GM12878 (cell line): ENCODE measurements at regions not wholly inside any gene's neighbourhood (a gene's known extent, or its start where the extent isn't known, plus 50 kb on each side); places are given as distances from the start of the nearest gene placed in this dataset.

ENCODE experiments used
- ATAC-seq: fragments of 200-7000 bp; cut with Tn5 transposase; 3 replicates; pipeline ENCODE4 v1.9.1; 2020; ENCODE audit warnings: mild to moderate bottlenecking, moderate library complexity
- BruUV-seq: library from RNA; stranded (reverse); fragments of 400-500 nt; replicated peaks from 2 replicates; lab custom pipeline; 2021; lab: Mats Ljungman, UMichigan
- CTCF ChIA-PET: fragments of 300-600 bp; sonication (Branson Sonifier 250); formaldehyde crosslinking; extraction: SDS; loops from one replicate; lab custom pipeline; 2021; ENCODE audit warnings: inconsistent platforms; lab: Yijun Ruan, JAX
- POLR2A ChIA-PET: fragments of 350-600 bp; formaldehyde crosslinking; extraction: SDS; loops from one replicate; lab custom pipeline; 2021; ENCODE audit warnings: inconsistent platforms; lab: Charles Lee
- RAD21 ChIA-PET: fragments of 300-600 bp; sonication (Branson Sonifier 250); formaldehyde crosslinking; loops from one replicate; lab custom pipeline; 2023; ENCODE audit warnings: antibody characterized with exemption; ENCODE audit not compliant: unreplicated experiment; lab: Charles Lee
- SMC1A ChIA-PET: fragments of 300-600 bp; sonication (Branson Sonifier 250); formaldehyde crosslinking; loops from one replicate; lab custom pipeline; 2023; ENCODE audit not compliant: unreplicated experiment, uncharacterized antibody; lab: Charles Lee
- DNase-seq: peaks from one replicate; pipeline ENCODE4 v3.0.0-alpha.2; 2011; ENCODE audit warnings: low read depth, low spot score
- FAIRE-seq: peaks from 3 replicates; lab custom pipeline; 2011; peaks lifted over from hg19 to GRCh38; lab: Jason Lieb, UNC
- H2AFZ ChIP-seq: 2 replicates; pipeline ENCODE4 v1.6.0; 2011; ENCODE audit warnings: low read depth, low read length, control low read depth; ENCODE audit not compliant: control insufficient read depth
- H3K27ac ChIP-seq: 2 replicates; pipeline ENCODE4 v1.5.1; 2011; ENCODE audit warnings: control low read depth; ENCODE audit not compliant: control insufficient read depth, insufficient read depth
- H3K27me3 ChIP-seq, 2 experiments: replicated peaks in 1 of 2; 2 replicates each; pipeline versions ENCODE4 v1.6.0 to v1.6.1; 2011; ENCODE audit warnings: low read length in 1 of 2; ENCODE audit not compliant: control insufficient read depth in 2 of 2, insufficient read depth in 2 of 2
- H3K36me3 ChIP-seq, 2 experiments: 2 replicates each; pipeline ENCODE4 v1.5.1; 2011; ENCODE audit warnings: low read length in 1 of 2; ENCODE audit not compliant: control insufficient read depth in 2 of 2, insufficient read depth in 2 of 2
- H3K4me1 ChIP-seq: 2 replicates; pipeline ENCODE4 v1.6.1; 2011; ENCODE audit warnings: mild to moderate bottlenecking, low read length, moderate library complexity, mixed read lengths; ENCODE audit not compliant: control insufficient read depth, insufficient read depth
- H3K4me2 ChIP-seq: 2 replicates; pipeline ENCODE4 v1.6.0; 2011; ENCODE audit warnings: control low read depth; ENCODE audit not compliant: control insufficient read depth, insufficient read depth
- H3K4me3 ChIP-seq: fragments of 200-600 bp; sonication (generic); 2 replicates; pipeline ENCODE4 v1.5.1; 2016
- H3K79me2 ChIP-seq: 2 replicates; pipeline ENCODE4 v1.6.0; 2011; ENCODE audit warnings: low read length; ENCODE audit not compliant: control insufficient read depth, insufficient read depth
- H3K9ac ChIP-seq: 2 replicates; pipeline ENCODE4 v1.8.0; 2011; ENCODE audit warnings: low read length, control low read depth, mixed read lengths; ENCODE audit not compliant: control insufficient read depth, insufficient read depth
- H3K9me3 ChIP-seq: replicated peaks from 3 replicates; pipeline ENCODE4 v1.5.1; 2011; ENCODE audit warnings: mild to moderate bottlenecking, low read length; ENCODE audit not compliant: control insufficient read depth, insufficient read depth
- H4K20me1 ChIP-seq: 2 replicates; pipeline ENCODE4 v1.6.0; 2011; ENCODE audit not compliant: control insufficient read depth, insufficient read depth
- E2F8 ChIP-seq: fragments of 450-650 bp; IDR thresholded peaks from 2 replicates; pipeline ENCODE4 v1.6.1; 2018; ENCODE audit warnings: mild to moderate bottlenecking, low read depth, moderate library complexity; ENCODE audit not compliant: partially characterized antibody
- EGR1 ChIP-seq, 2 experiments: IDR thresholded peaks; 1 replicate in 1 of 2; 2 replicates in 1 of 2; pipeline ENCODE4 v1.6.1; 2011 to 2012; ENCODE audit warnings: low read depth in 2 of 2, low read length in 2 of 2, borderline replicate concordance in 1 of 2, mild to moderate bottlenecking in 1 of 2, moderate library complexity in 1 of 2
- FOS ChIP-seq: IDR thresholded peaks from 3 replicates; pipeline ENCODE4 v1.6.1; 2011; ENCODE audit warnings: borderline replicate concordance; ENCODE audit not compliant: insufficient read length; ENCODE audit errors: extremely low read depth
- IRF5 ChIP-seq: fragments of 450-650 bp; IDR thresholded peaks from 2 replicates; pipeline ENCODE4 v1.6.1; 2017; ENCODE audit warnings: borderline replicate concordance
- MTA3 ChIP-seq: IDR thresholded peaks from 2 replicates; pipeline ENCODE4 v1.6.1; 2012; ENCODE audit warnings: low read length, inconsistent platforms, borderline replicate concordance
- PKNOX1 ChIP-seq: fragments of 450-650 bp; IDR thresholded peaks from 2 replicates; pipeline ENCODE4 v1.6.1; 2016; ENCODE audit warnings: mild to moderate bottlenecking
- SKIL ChIP-seq: fragments of 450-650 bp; IDR thresholded peaks from 2 replicates; pipeline ENCODE4 v1.6.1; 2017; ENCODE audit warnings: mild to moderate bottlenecking, low read depth, inconsistent platforms; ENCODE audit not compliant: poor library complexity, severe bottlenecking
- SMC3 ChIP-seq: IDR thresholded peaks from 2 replicates; pipeline ENCODE4 v1.6.1; 2011; ENCODE audit warnings: low read length, improper control_type of control experiment, borderline replicate concordance
- SUZ12 ChIP-seq: fragments of 200-600 bp; sonication (generic); IDR thresholded peaks from one replicate; pipeline ENCODE4 v1.6.1; 2018; ENCODE audit warnings: antibody characterized with exemption, mild to moderate bottlenecking; ENCODE audit not compliant: unreplicated experiment
- ZZZ3 ChIP-seq: IDR thresholded peaks from 2 replicates; pipeline ENCODE4 v1.6.1; 2011; ENCODE audit warnings: low read depth; ENCODE audit not compliant: control insufficient read depth, insufficient read length
- WGBS: methylation state at CpG from one replicate; pipeline ENCODE4 v1.1.6; 2016; ENCODE audit warnings: low lambda C conversion rate; ENCODE audit not compliant: insufficient replicate concordance, insufficient coverage; ENCODE audit errors: missing lambda C conversion rate; 5-methylcytosine and 5-hydroxymethylcytosine counted together
- in situ Hi-C: fragments of 300-500 bp; cut with MboI; formaldehyde crosslinking; loops from 9 replicates; pipeline ENCODE4 v1.14.3; 2018; ENCODE audit warnings: mixed read lengths
- intact Hi-C: fragments of 100-400 bp; cut with micrococcal nuclease; formaldehyde crosslinking; loops from one replicate; pipeline ENCODE4 v1.14.2; 2022; ENCODE audit not compliant: unreplicated experiment

- TF ChIP-seq SKIL, result no peak
- TF ChIP-seq ZZZ3, result no peak
- TF ChIP-seq SUZ12, result no peak
- TF ChIP-seq MTA3, result no peak
- TF ChIP-seq PKNOX1, result no peak
- no peak for TF ChIP-seq IRF5
- TF ChIP-seq EGR1 (IDR thresholded peaks at IDR 0.05; ENCODE audit: borderline replicate concordance in 1 of 2, low read depth in 2 of 2, low read length in 2 of 2), result no peak
Observed at GRCh38 chr1:174090471-174090870, 68.3 kb upstream of the RC3H1 start (continued).

- no peaks in the 10 kb centered on the region; the same call in 1 of the 3 replicates for H3K9me3 ChIP-seq
- intact Hi-C loops, result no loop called here
- no peak overlapping the region for H3K9ac ChIP-seq
- WGBS, result 36% methylated on average over 1 of the region's 1 CpG
- ChIA-PET RAD21 (no interaction called here), POLR2A (no interaction called here), SMC1A (no interaction called here), CTCF (interaction anchor here (0.7 kb wide), 1 partner anchor 364 kb away, joined by 3 read pairs; no protein-coding TSS in a partner anchor)
- ATAC-seq, result no peak
- H3K27me3 ChIP-seq, result no peaks in the 10 kb centered on the region
- H3K36me3 ChIP-seq, result no peaks in the 10 kb centered on the region
- no peak for DNase-seq
- H4K20me1 ChIP-seq, result no peaks in the 10 kb centered on the region
- no peak for FAIRE-seq
- in situ Hi-C loops, result loop anchor here (25.0 kb wide), 1 partner anchor 656 kb away; no protein-coding TSS in a partner anchor
- BruUV-seq, result no TSS peak
- no peak overlapping the region for H3K27ac ChIP-seq
- no peaks in the 10 kb centered on the region for H3K79me2 ChIP-seq
- no peaks in the 10 kb centered on the region for H3K4me1 ChIP-seq
- H3K4me2 ChIP-seq, result no peak overlapping the region
- H2AFZ ChIP-seq, result no peak overlapping the region
- no peak overlapping the region for H3K4me3 ChIP-seq
- TF ChIP-seq SUZ12 (no peak), FOS (no peak), SMC3 (no peak), E2F8 (no peak)
Observed at GRCh38 chr1:174080819-174081218, 58.7 kb upstream of the RC3H1 start.
